ENCODE measurements at regions not wholly inside any gene's neighbourhood (a gene's known extent, or its start where the extent isn't known, plus 50 kb on each side); places are given as distances from the start of the nearest gene placed in this dataset.
"Not testable (repeated sequence)": the region's sequence is repeated elsewhere in the genome, so short reads cannot be mapped to it uniquely, and the experiment has no call there.

DNA sequence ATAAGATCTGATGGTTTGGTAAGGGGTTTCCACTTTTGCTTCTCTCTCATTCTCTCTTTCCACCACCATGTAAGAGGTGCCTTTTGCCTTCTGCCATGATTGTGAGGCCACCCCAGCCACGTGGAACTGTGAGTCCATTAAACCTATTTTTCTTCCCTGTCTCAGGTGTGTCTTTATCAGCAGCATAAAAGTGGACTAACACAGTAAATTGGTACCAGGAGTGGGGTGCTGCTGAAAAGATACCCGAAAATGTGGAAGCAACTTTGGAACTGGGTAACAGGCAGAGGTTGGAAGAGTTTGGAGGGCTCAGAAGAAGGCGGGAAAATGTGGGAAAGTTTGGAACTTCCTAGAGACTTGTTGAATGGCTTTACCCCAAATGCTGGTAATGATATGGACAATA lies 226.4 kb upstream of the MSX2 start:
- TF ChIP-seq CTCF, POLR2A (IDR thresholded peaks at IDR 0.05): not testable (repeated sequence)

Measured in body of pancreas (tissue), 4 donors.